ENCODE measurements at regions not wholly inside any gene's neighbourhood (a gene's known extent, or its start where the extent isn't known, plus 50 kb on each side); places are given as distances from the start of the nearest gene placed in this dataset.

DNA sequence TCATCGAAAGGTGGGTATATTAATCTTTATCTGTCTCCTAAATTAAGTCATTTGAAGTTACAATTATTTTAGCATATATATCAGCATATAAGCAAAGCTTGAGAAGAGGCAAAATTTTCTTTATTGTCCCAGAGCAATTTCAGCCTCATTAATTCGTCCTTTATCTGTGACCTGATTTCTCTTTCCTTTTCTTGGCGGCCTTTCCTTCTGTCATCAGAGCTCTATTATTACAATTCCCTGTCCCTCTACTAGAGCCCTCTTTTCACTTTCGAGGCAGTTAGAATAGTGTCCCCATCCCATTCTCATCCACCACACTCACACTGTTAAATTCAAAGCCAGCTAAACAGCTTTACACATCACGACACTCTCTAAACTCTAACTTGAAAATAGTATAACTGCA lies 1293.2 kb upstream of the FAM98A start:
- TF ChIP-seq, protein P1, sequence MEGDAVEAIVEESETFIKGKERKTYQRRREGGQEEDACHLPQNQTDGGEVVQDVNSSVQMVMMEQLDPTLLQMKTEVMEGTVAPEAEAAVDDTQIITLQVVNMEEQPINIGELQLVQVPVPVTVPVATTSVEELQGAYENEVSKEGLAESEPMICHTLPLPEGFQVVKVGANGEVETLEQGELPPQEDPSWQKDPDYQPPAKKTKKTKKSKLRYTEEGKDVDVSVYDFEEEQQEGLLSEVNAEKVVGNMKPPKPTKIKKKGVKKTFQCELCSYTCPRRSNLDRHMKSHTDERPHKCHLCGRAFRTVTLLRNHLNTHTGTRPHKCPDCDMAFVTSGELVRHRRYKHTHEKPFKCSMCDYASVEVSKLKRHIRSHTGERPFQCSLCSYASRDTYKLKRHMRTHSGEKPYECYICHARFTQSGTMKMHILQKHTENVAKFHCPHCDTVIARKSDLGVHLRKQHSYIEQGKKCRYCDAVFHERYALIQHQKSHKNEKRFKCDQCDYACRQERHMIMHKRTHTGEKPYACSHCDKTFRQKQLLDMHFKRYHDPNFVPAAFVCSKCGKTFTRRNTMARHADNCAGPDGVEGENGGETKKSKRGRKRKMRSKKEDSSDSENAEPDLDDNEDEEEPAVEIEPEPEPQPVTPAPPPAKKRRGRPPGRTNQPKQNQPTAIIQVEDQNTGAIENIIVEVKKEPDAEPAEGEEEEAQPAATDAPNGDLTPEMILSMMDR (IDR thresholded peaks at IDR 0.05; ENCODE audit: insufficient read depth, low read depth, low read length), result no peak
- TF ChIP-seq EZH2 (IDR thresholded peaks at IDR 0.05; ENCODE audit: insufficient read depth, low read length), result no peak
